ENCODE measurements at regions not wholly inside any gene's neighbourhood (a gene's known extent, or its start where the extent isn't known, plus 50 kb on each side); places are given as distances from the start of the nearest gene placed in this dataset.

DNA sequence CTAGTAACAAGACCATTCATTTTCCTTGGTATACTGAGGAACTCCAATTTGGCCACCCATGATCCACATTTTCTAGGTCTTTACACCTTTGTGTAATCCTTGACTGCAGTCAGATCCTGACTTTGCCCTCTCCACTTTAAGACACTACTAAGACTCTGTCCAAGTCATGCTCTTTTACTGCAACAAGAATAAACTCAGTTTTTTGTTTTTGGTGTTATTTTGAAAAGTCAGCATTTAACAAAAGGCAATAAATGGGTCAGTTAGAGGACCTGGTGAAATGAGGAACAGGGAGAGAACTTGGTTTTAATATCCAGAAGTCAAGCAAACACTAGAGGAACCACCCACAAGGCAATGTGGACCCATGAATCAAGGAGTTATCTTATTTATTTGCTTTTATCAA, 252.2 kb upstream of the RBBP8 start:
- DNase-seq (no peak), ATAC-seq (no peak)
- H3K36me3 ChIP-seq (ENCODE audit: insufficient read depth in 1 of 2, low read depth in 1 of 2): no peaks in the 10 kb centered on the region
- intact Hi-C loops (cut with DNase I): no loop called here
- peaks cover 0 to 10% (median 9%) of the 10 kb centered on the region in 3 donors for H3K27me3 ChIP-seq (ENCODE audit: insufficient read depth in 3 of 3, low read length in 2 of 3)
- H3K9me3 ChIP-seq: no peaks in the 10 kb centered on the region
- no peak overlapping the region for H3K27ac ChIP-seq
- no peaks in the 10 kb centered on the region for H3K4me1 ChIP-seq
- no peak for TF ChIP-seq CTCF (IDR thresholded peaks at IDR 0.05)
- H3K4me3 ChIP-seq: no peak overlapping the region

GRCh38 chr18:22681908-22682307, 251.2 kb upstream of the RBBP8 start:
- no peaks in the 10 kb centered on the region for H3K4me1 ChIP-seq
- DNase-seq (no peak), ATAC-seq (no peak)
- TF ChIP-seq CTCF (IDR thresholded peaks at IDR 0.05): no peak
- H3K9me3 ChIP-seq: no peaks in the 10 kb centered on the region
- H3K27me3 ChIP-seq (ENCODE audit: insufficient read depth in 3 of 3, low read length in 2 of 3): peaks cover 0 to 10% (median 9%) of the 10 kb centered on the region in 3 donors
- H3K36me3 ChIP-seq (ENCODE audit: insufficient read depth in 1 of 2, low read depth in 1 of 2): no peaks in the 10 kb centered on the region
- intact Hi-C loops (cut with DNase I): no loop called here
- H3K4me3 ChIP-seq: no peak overlapping the region
- H3K27ac ChIP-seq: no peak overlapping the region
- 36 to 42% (median 36%) methylated on average over 2 of the region's 2 CpGs for WGBS, 3 donors

GRCh38 chr18:22682720-22683119, 250.4 kb upstream of the RBBP8 start:
- H3K9me3 ChIP-seq: no peaks in the 10 kb centered on the region
- no peak overlapping the region for H3K4me3 ChIP-seq
- intact Hi-C loops (cut with DNase I): no loop called here
- TF ChIP-seq CTCF (IDR thresholded peaks at IDR 0.05): no peak
- peaks cover 0 to 10% (median 8%) of the 10 kb centered on the region in 3 donors for H3K27me3 ChIP-seq (ENCODE audit: insufficient read depth in 3 of 3, low read length in 2 of 3)
- ATAC-seq (no peak), DNase-seq (no peak)
- H3K27ac ChIP-seq: no peak overlapping the region
- H3K4me1 ChIP-seq: no peaks in the 10 kb centered on the region
- WGBS, 3 donors: 21 to 45% (median 33%) methylated on average over 1 of the region's 1 CpG
- H3K36me3 ChIP-seq (ENCODE audit: insufficient read depth in 1 of 2, low read depth in 1 of 2): no peaks in the 10 kb centered on the region

GRCh38 chr18:22683196-22683676, 249.9 kb upstream of the RBBP8 start:
- Histone ChIP-seq H3K36me3 (ENCODE audit: insufficient read depth in 1 of 2, low read depth in 1 of 2) (no peaks in the 10 kb centered on the region), H3K4me3 (no peak overlapping the region), H3K4me1 (no peaks in the 10 kb centered on the region), H3K9me3 (no peaks in the 10 kb centered on the region), H3K27ac (no peak overlapping the region), H3K27me3 (ENCODE audit: insufficient read depth in 3 of 3, low read length in 2 of 3) (peaks cover 0 to 10% (median 5%) of the 10 kb centered on the region in 3 donors)
- DNase-seq (peak in 1 of 2 donors; percentile 29), ATAC-seq (peak in 1 of 4 donors; percentile 25)
- no peak for TF ChIP-seq CTCF (IDR thresholded peaks at IDR 0.05)
- intact Hi-C loops (cut with DNase I): no loop called here
- WGBS, 3 donors: 23 to 40% (median 30%) methylated on average over 9 of the region's 9 CpGs

- Histone ChIP-seq H3K4me1 (no peaks in the 10 kb centered on the region), H3K27me3 (ENCODE audit: insufficient read depth in 3 of 3, low read length in 2 of 3) (peaks cover 0 to 10% (median 5%) of the 10 kb centered on the region in 3 donors), H3K27ac (no peak overlapping the region), H3K36me3 (ENCODE audit: insufficient read depth in 1 of 2, low read depth in 1 of 2) (no peaks in the 10 kb centered on the region), H3K9me3 (no peaks in the 10 kb centered on the region), H3K4me3 (no peak overlapping the region)
- intact Hi-C loops (cut with DNase I): no loop called here
- WGBS, 3 donors: 70 to 83% (median 74%) methylated on average over 2 of the region's 2 CpGs
- ATAC-seq (no peak), DNase-seq (no peak)
- no peak for TF ChIP-seq CTCF (IDR thresholded peaks at IDR 0.05)
Measured at GRCh38 chr18:22683786-22684185, 249.3 kb upstream of the RBBP8 start.

Measured in psoas muscle (tissue), 7 donors.